GM12878 (cell line): ENCODE measurements at regions not wholly inside any gene's neighbourhood (a gene's known extent, or its start where the extent isn't known, plus 50 kb on each side); places are given as distances from the start of the nearest gene placed in this dataset.

Source experiments
- ATAC-seq: fragments of 200-7000 bp; cut with Tn5 transposase; 3 replicates; pipeline ENCODE4 v1.9.1; 2020; ENCODE audit warnings: mild to moderate bottlenecking, moderate library complexity
- BruUV-seq: library from RNA; stranded (reverse); fragments of 400-500 nt; replicated peaks from 2 replicates; lab custom pipeline; 2021; lab: Mats Ljungman, UMichigan
- CTCF ChIA-PET: fragments of 300-600 bp; sonication (Branson Sonifier 250); formaldehyde crosslinking; extraction: SDS; loops from one replicate; lab custom pipeline; 2021; ENCODE audit warnings: inconsistent platforms; lab: Yijun Ruan, JAX
- POLR2A ChIA-PET: fragments of 350-600 bp; formaldehyde crosslinking; extraction: SDS; loops from one replicate; lab custom pipeline; 2021; ENCODE audit warnings: inconsistent platforms; lab: Charles Lee
- RAD21 ChIA-PET: fragments of 300-600 bp; sonication (Branson Sonifier 250); formaldehyde crosslinking; loops from one replicate; lab custom pipeline; 2023; ENCODE audit warnings: antibody characterized with exemption; ENCODE audit not compliant: unreplicated experiment; lab: Charles Lee
- SMC1A ChIA-PET: fragments of 300-600 bp; sonication (Branson Sonifier 250); formaldehyde crosslinking; loops from one replicate; lab custom pipeline; 2023; ENCODE audit not compliant: unreplicated experiment, uncharacterized antibody; lab: Charles Lee
- DNase-seq: peaks from one replicate; pipeline ENCODE4 v3.0.0-alpha.2; 2011; ENCODE audit warnings: low read depth, low spot score
- FAIRE-seq: peaks from 3 replicates; lab custom pipeline; 2011; peaks lifted over from hg19 to GRCh38; lab: Jason Lieb, UNC
- H2AFZ ChIP-seq: 2 replicates; pipeline ENCODE4 v1.6.0; 2011; ENCODE audit warnings: low read depth, low read length, control low read depth; ENCODE audit not compliant: control insufficient read depth
- H3K27ac ChIP-seq: 2 replicates; pipeline ENCODE4 v1.5.1; 2011; ENCODE audit warnings: control low read depth; ENCODE audit not compliant: control insufficient read depth, insufficient read depth
- H3K27me3 ChIP-seq, 2 experiments: replicated peaks in 1 of 2; 2 replicates each; pipeline versions ENCODE4 v1.6.0 to v1.6.1; 2011; ENCODE audit warnings: low read length in 1 of 2; ENCODE audit not compliant: control insufficient read depth in 2 of 2, insufficient read depth in 2 of 2
- H3K36me3 ChIP-seq, 2 experiments: 2 replicates each; pipeline ENCODE4 v1.5.1; 2011; ENCODE audit warnings: low read length in 1 of 2; ENCODE audit not compliant: control insufficient read depth in 2 of 2, insufficient read depth in 2 of 2
- H3K4me1 ChIP-seq: 2 replicates; pipeline ENCODE4 v1.6.1; 2011; ENCODE audit warnings: mild to moderate bottlenecking, low read length, moderate library complexity, mixed read lengths; ENCODE audit not compliant: control insufficient read depth, insufficient read depth
- H3K4me2 ChIP-seq: 2 replicates; pipeline ENCODE4 v1.6.0; 2011; ENCODE audit warnings: control low read depth; ENCODE audit not compliant: control insufficient read depth, insufficient read depth
- H3K4me3 ChIP-seq: fragments of 200-600 bp; sonication (generic); 2 replicates; pipeline ENCODE4 v1.5.1; 2016
- H3K79me2 ChIP-seq: 2 replicates; pipeline ENCODE4 v1.6.0; 2011; ENCODE audit warnings: low read length; ENCODE audit not compliant: control insufficient read depth, insufficient read depth
- H3K9ac ChIP-seq: 2 replicates; pipeline ENCODE4 v1.8.0; 2011; ENCODE audit warnings: low read length, control low read depth, mixed read lengths; ENCODE audit not compliant: control insufficient read depth, insufficient read depth
- H3K9me3 ChIP-seq: replicated peaks from 3 replicates; pipeline ENCODE4 v1.5.1; 2011; ENCODE audit warnings: mild to moderate bottlenecking, low read length; ENCODE audit not compliant: control insufficient read depth, insufficient read depth
- H4K20me1 ChIP-seq: 2 replicates; pipeline ENCODE4 v1.6.0; 2011; ENCODE audit not compliant: control insufficient read depth, insufficient read depth
- ATF7 ChIP-seq: fragments of 450-650 bp; IDR thresholded peaks from 2 replicates; pipeline ENCODE4 v1.6.1; 2016; ENCODE audit warnings: low read depth, mild to moderate bottlenecking
- BMI1 ChIP-seq: fragments of 450-650 bp; IDR thresholded peaks from 2 replicates; pipeline ENCODE4 v1.6.1; 2016; ENCODE audit warnings: mild to moderate bottlenecking, moderate library complexity, borderline replicate concordance
- HCFC1 ChIP-seq: fragments of 150-350 bp; IDR thresholded peaks from 2 replicates; pipeline ENCODE4 v1.6.1; 2014; ENCODE audit warnings: low read length
- KAT2A ChIP-seq: conservative IDR thresholded peaks from 2 replicates; pipeline ENCODE4 v1.6.1; 2011; ENCODE audit warnings: low read depth, low read length; ENCODE audit not compliant: control insufficient read depth
- POLR2A ChIP-seq: IDR thresholded peaks from 2 replicates; pipeline ENCODE4 v1.6.1; 2011; ENCODE audit warnings: low read depth, mild to moderate bottlenecking, low read length
- RAD51 ChIP-seq: fragments of 450-650 bp; IDR thresholded peaks from 2 replicates; pipeline ENCODE4 v1.6.1; 2016; ENCODE audit warnings: moderate library complexity, mild to moderate bottlenecking, inconsistent platforms
- RB1 ChIP-seq: fragments of 450-650 bp; formaldehyde crosslinking; IDR thresholded peaks from 2 replicates; pipeline ENCODE4 v1.6.1; 2017; ENCODE audit warnings: mild to moderate bottlenecking, borderline replicate concordance
- SMC3 ChIP-seq: IDR thresholded peaks from 2 replicates; pipeline ENCODE4 v1.6.1; 2011; ENCODE audit warnings: low read length, improper control_type of control experiment, borderline replicate concordance
- SP1 ChIP-seq: IDR thresholded peaks from one replicate; pipeline ENCODE4 v1.6.1; 2011; ENCODE audit warnings: low read depth, low read length
- ZZZ3 ChIP-seq: IDR thresholded peaks from 2 replicates; pipeline ENCODE4 v1.6.1; 2011; ENCODE audit warnings: low read depth; ENCODE audit not compliant: control insufficient read depth, insufficient read length
- WGBS: methylation state at CpG from one replicate; pipeline ENCODE4 v1.1.6; 2016; ENCODE audit warnings: low lambda C conversion rate; ENCODE audit not compliant: insufficient replicate concordance, insufficient coverage; ENCODE audit errors: missing lambda C conversion rate; 5-methylcytosine and 5-hydroxymethylcytosine counted together
- in situ Hi-C: fragments of 300-500 bp; cut with MboI; formaldehyde crosslinking; loops from 9 replicates; pipeline ENCODE4 v1.14.3; 2018; ENCODE audit warnings: mixed read lengths
- intact Hi-C: fragments of 100-400 bp; cut with micrococcal nuclease; formaldehyde crosslinking; loops from one replicate; pipeline ENCODE4 v1.14.2; 2022; ENCODE audit not compliant: unreplicated experiment
- TF ChIP-seq, protein P1 (sequence below): IDR thresholded peaks from 2 replicates; pipeline ENCODE4 v1.6.1; 2011; ENCODE audit warnings: low read depth, low read length, improper control_type of control experiment, borderline replicate concordance
- TF ChIP-seq, protein P2 (sequence below): fragments of 450-650 bp; IDR thresholded peaks from 2 replicates; pipeline ENCODE4 v1.6.1; 2016; ENCODE audit warnings: mild to moderate bottlenecking, moderate library complexity, borderline replicate concordance

DNA sequence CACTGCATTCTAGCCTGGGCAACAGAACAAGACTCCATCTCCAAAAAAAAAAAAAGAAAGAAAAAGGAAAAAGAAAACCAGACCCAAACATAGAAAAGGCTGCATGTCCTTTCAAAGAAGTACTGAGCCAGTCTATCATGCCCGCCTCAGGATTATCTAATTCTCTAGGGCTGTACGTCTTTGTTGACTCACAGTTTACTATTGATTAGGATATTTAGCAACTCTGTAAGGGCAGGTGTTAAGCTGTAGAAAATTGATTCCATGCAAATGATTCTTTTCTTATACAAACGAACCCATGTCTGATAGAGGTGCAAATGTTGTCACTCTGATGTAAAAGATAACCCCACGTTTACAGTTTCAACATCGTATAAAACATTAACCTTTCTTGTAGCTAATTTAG, 209.0 kb downstream of the TTLL2 start:
- no peak for FAIRE-seq
- ChIA-PET POLR2A (no interaction called here), SMC1A (interaction anchor here (0.7 to 1.0 kb wide), 2 partner anchors 9 to 316 kb away, joined by 3 read pairs; no protein-coding TSS in a partner anchor), CTCF (no interaction called here), RAD21 (no interaction called here)
- intact Hi-C loops, result no loop called here
- Histone ChIP-seq H3K27ac (no peak overlapping the region), H3K9ac (no peak overlapping the region), H4K20me1 (no peaks in the 10 kb centered on the region), H3K4me1 (no peaks in the 10 kb centered on the region), H3K4me3 (no peak overlapping the region), H3K36me3 (no peaks in the 10 kb centered on the region), H3K27me3 (no peaks in the 10 kb centered on the region; a peak in 1 of 4 replicates), H3K4me2 (no peak overlapping the region), H2AFZ (no peak overlapping the region), H3K9me3 (no peaks in the 10 kb centered on the region), H3K79me2 (no peaks in the 10 kb centered on the region)
- 43% methylated on average over 5 of the region's 5 CpGs for WGBS
- no peak for ATAC-seq
- no TSS peak for BruUV-seq
- in situ Hi-C loops, result no loop called here
- TF ChIP-seq KAT2A, result no peak
- TF ChIP-seq RB1, result no peak
- TF ChIP-seq, protein P1, sequence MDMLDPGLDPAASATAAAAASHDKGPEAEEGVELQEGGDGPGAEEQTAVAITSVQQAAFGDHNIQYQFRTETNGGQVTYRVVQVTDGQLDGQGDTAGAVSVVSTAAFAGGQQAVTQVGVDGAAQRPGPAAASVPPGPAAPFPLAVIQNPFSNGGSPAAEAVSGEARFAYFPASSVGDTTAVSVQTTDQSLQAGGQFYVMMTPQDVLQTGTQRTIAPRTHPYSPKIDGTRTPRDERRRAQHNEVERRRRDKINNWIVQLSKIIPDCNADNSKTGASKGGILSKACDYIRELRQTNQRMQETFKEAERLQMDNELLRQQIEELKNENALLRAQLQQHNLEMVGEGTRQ, result no peak
- TF ChIP-seq, protein P2, sequence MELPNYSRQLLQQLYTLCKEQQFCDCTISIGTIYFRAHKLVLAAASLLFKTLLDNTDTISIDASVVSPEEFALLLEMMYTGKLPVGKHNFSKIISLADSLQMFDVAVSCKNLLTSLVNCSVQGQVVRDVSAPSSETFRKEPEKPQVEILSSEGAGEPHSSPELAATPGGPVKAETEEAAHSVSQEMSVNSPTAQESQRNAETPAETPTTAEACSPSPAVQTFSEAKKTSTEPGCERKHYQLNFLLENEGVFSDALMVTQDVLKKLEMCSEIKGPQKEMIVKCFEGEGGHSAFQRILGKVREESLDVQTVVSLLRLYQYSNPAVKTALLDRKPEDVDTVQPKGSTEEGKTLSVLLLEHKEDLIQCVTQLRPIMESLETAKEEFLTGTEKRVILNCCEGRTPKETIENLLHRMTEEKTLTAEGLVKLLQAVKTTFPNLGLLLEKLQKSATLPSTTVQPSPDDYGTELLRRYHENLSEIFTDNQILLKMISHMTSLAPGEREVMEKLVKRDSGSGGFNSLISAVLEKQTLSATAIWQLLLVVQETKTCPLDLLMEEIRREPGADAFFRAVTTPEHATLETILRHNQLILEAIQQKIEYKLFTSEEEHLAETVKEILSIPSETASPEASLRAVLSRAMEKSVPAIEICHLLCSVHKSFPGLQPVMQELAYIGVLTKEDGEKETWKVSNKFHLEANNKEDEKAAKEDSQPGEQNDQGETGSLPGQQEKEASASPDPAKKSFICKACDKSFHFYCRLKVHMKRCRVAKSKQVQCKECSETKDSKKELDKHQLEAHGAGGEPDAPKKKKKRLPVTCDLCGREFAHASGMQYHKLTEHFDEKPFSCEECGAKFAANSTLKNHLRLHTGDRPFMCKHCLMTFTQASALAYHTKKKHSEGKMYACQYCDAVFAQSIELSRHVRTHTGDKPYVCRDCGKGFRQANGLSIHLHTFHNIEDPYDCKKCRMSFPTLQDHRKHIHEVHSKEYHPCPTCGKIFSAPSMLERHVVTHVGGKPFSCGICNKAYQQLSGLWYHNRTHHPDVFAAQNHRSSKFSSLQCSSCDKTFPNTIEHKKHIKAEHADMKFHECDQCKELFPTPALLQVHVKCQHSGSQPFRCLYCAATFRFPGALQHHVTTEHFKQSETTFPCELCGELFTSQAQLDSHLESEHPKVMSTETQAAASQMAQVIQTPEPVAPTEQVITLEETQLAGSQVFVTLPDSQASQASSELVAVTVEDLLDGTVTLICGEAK, result no peak
- TF ChIP-seq SMC3, result no peak
- no peak for TF ChIP-seq ZZZ3
- TF ChIP-seq HCFC1, result no peak
- no peak for TF ChIP-seq SP1
- TF ChIP-seq RAD51, result no peak
- no peak for TF ChIP-seq BMI1
- no peak for TF ChIP-seq POLR2A
- TF ChIP-seq ATF7, result no peak
- DNase-seq, result no peak
